MM.1S (cell line): ENCODE measurements at regions not wholly inside any gene's neighbourhood (a gene's known extent, or its start where the extent isn't known, plus 50 kb on each side); places are given as distances from the start of the nearest gene placed in this dataset.

ENCODE experiments used
- DNase-seq: peaks from one replicate; pipeline ENCODE4 v3.0.0-alpha.2; 2015
- H2AFZ ChIP-seq: fragments of 300-600 bp; sonication (generic); 2 replicates; pipeline ENCODE4 v1.6.0; 2016; ENCODE audit warnings: antibody characterized with exemption, low read length
- H3F3A ChIP-seq: fragments of 300-600 bp; sonication (generic); 2 replicates; pipeline ENCODE4 v1.6.1; 2016; ENCODE audit warnings: mild to moderate bottlenecking, antibody characterized with exemption, low read length, moderate library complexity, mixed read lengths; ENCODE audit not compliant: insufficient read depth
- H3K27ac ChIP-seq: fragments of 300-600 bp; sonication (generic); 2 replicates; pipeline ENCODE4 v1.5.1; 2016; ENCODE audit warnings: mild to moderate bottlenecking, low read length
- H3K27me3 ChIP-seq: fragments of 300-600 bp; sonication (generic); replicated peaks from 2 replicates; pipeline ENCODE4 v1.6.0; 2016; ENCODE audit warnings: low read length; ENCODE audit not compliant: insufficient read depth
- H3K36me3 ChIP-seq: fragments of 300-600 bp; sonication (generic); replicated peaks from 2 replicates; pipeline ENCODE4 v1.6.1; 2016; ENCODE audit warnings: mild to moderate bottlenecking, low read length, mixed read lengths; ENCODE audit not compliant: insufficient read depth
- H3K4me1 ChIP-seq: fragments of 300-600 bp; sonication (generic); 2 replicates; pipeline ENCODE4 v1.6.1; 2016; ENCODE audit warnings: low read length, mixed read lengths
- H3K4me2 ChIP-seq: fragments of 300-600 bp; sonication (generic); 2 replicates; pipeline ENCODE4 v1.6.0; 2016; ENCODE audit warnings: low read depth, low read length
- H3K4me3 ChIP-seq: fragments of 300-600 bp; sonication (generic); 2 replicates; pipeline ENCODE4 v1.5.1; 2016; ENCODE audit warnings: low read length, mixed read lengths
- H3K79me2 ChIP-seq: fragments of 300-600 bp; sonication (generic); 2 replicates; pipeline ENCODE4 v1.6.1; 2016; ENCODE audit warnings: mixed run types, low read length, mixed read lengths
- H3K9ac ChIP-seq: fragments of 300-600 bp; sonication (generic); 2 replicates; pipeline ENCODE4 v1.6.1; 2016; ENCODE audit warnings: low read length, mixed read lengths
- H3K9me2 ChIP-seq: fragments of 300-600 bp; sonication (generic); replicated peaks from 2 replicates; pipeline ENCODE4 v1.6.1; 2016; ENCODE audit warnings: mild to moderate bottlenecking, low read length, mixed read lengths; ENCODE audit not compliant: insufficient read depth
- H3K9me3 ChIP-seq: fragments of 300-600 bp; sonication (generic); replicated peaks from 2 replicates; pipeline ENCODE4 v1.6.1; 2016; ENCODE audit warnings: mild to moderate bottlenecking, low read length, mixed read lengths; ENCODE audit not compliant: insufficient read depth
- H4K20me1 ChIP-seq: fragments of 300-600 bp; sonication (generic); 2 replicates; pipeline ENCODE4 v1.6.1; 2016; ENCODE audit warnings: mild to moderate bottlenecking, low read length, moderate library complexity, mixed read lengths; ENCODE audit not compliant: insufficient read depth
- CTCF ChIP-seq: fragments of 300-600 bp; sonication (generic); IDR thresholded peaks from 2 replicates; pipeline ENCODE4 v1.5.1; 2016; ENCODE audit warnings: antibody characterized with exemption, low read length, mixed read lengths
- EZH2 ChIP-seq: fragments of 300-600 bp; sonication (generic); optimal IDR thresholded peaks from 2 replicates; pipeline ENCODE3; 2017; ENCODE audit warnings: low read depth, mild to moderate bottlenecking, antibody characterized with exemption, low read length, mixed read lengths
- EZH2phosphoT487 ChIP-seq: fragments of 300-600 bp; sonication (generic); IDR thresholded peaks from 2 replicates; pipeline ENCODE4 v1.6.1; 2018; ENCODE audit warnings: antibody characterized with exemption, low read length

GRCh38 chr14:82438436-82438835 is 904.8 kb upstream of the SEL1L start:
- Histone ChIP-seq H3K27me3 (no peaks in the 10 kb centered on the region), H3K9me3 (no peaks in the 10 kb centered on the region), H3K36me3 (no peaks in the 10 kb centered on the region), H4K20me1 (no peaks in the 10 kb centered on the region), H3F3A (no peaks in the 10 kb centered on the region), H3K79me2 (no peaks in the 10 kb centered on the region), H3K9me2 (no peaks in the 10 kb centered on the region), H3K4me3 (no peak overlapping the region), H3K4me2 (no peak overlapping the region), H3K9ac (no peak overlapping the region), H2AFZ (no peak overlapping the region), H3K4me1 (no peaks in the 10 kb centered on the region), H3K27ac (no peak overlapping the region)
- no peak for DNase-seq
- TF ChIP-seq EZH2 (no peak), CTCF (no peak), EZH2phosphoT487 (no peak)

- H3K9me3 ChIP-seq: no peaks in the 10 kb centered on the region
- no peaks in the 10 kb centered on the region for H3F3A ChIP-seq
- no peak for TF ChIP-seq CTCF
- no peak for TF ChIP-seq EZH2phosphoT487
- no peak for TF ChIP-seq EZH2
- no peak overlapping the region for H3K9ac ChIP-seq
- no peaks in the 10 kb centered on the region for H4K20me1 ChIP-seq
- H3K79me2 ChIP-seq: no peaks in the 10 kb centered on the region
- H3K4me1 ChIP-seq: no peaks in the 10 kb centered on the region
- H3K36me3 ChIP-seq: no peaks in the 10 kb centered on the region
- H3K27me3 ChIP-seq: no peaks in the 10 kb centered on the region
- DNase-seq: no peak
- no peak overlapping the region for H3K4me3 ChIP-seq
- H3K9me2 ChIP-seq: no peaks in the 10 kb centered on the region
- H3K27ac ChIP-seq: no peak overlapping the region
- H2AFZ ChIP-seq: no peak overlapping the region
- no peak overlapping the region for H3K4me2 ChIP-seq
Observed at GRCh38 chr14:82441270-82441669, 907.6 kb upstream of the SEL1L start.

GRCh38 chr14:82445810-82446570 is 912.3 kb upstream of the SEL1L start:
- H3K4me1 ChIP-seq: no peaks in the 10 kb centered on the region
- no peak overlapping the region for H3K9ac ChIP-seq
- H3K4me2 ChIP-seq: no peak overlapping the region
- no peaks in the 10 kb centered on the region for H3F3A ChIP-seq
- H3K27me3 ChIP-seq: no peaks in the 10 kb centered on the region
- H4K20me1 ChIP-seq: no peaks in the 10 kb centered on the region
- H3K79me2 ChIP-seq: no peaks in the 10 kb centered on the region
- no peak overlapping the region for H3K27ac ChIP-seq
- no peak overlapping the region for H2AFZ ChIP-seq
- no peaks in the 10 kb centered on the region for H3K36me3 ChIP-seq
- no peak for DNase-seq
- no peak for TF ChIP-seq CTCF
- TF ChIP-seq EZH2: no peak
- TF ChIP-seq EZH2phosphoT487: no peak
- H3K9me3 ChIP-seq: no peaks in the 10 kb centered on the region
- H3K9me2 ChIP-seq: no peaks in the 10 kb centered on the region
- H3K4me3 ChIP-seq: no peak overlapping the region
